GM19395 (cell line): ENCODE measurements at regions not wholly inside any gene's neighbourhood (a gene's known extent, or its start where the extent isn't known, plus 50 kb on each side); places are given as distances from the start of the nearest gene placed in this dataset.

Experiments
- ATAC-seq: cut with Tn5 transposase; IDR thresholded peaks from one replicate; pipeline ENCODE4 v1.9.1; 2021; ENCODE audit warnings: mild to moderate bottlenecking, moderate library complexity; ENCODE audit not compliant: unreplicated experiment

- no peak for ATAC-seq
Measured at GRCh38 chr2:21590026-21590690, 466.4 kb downstream of the TDRD15 start.

GRCh38 chr2:21591926-21592325 lies 468.2 kb downstream of the TDRD15 start:
- no peak for ATAC-seq

DNA sequence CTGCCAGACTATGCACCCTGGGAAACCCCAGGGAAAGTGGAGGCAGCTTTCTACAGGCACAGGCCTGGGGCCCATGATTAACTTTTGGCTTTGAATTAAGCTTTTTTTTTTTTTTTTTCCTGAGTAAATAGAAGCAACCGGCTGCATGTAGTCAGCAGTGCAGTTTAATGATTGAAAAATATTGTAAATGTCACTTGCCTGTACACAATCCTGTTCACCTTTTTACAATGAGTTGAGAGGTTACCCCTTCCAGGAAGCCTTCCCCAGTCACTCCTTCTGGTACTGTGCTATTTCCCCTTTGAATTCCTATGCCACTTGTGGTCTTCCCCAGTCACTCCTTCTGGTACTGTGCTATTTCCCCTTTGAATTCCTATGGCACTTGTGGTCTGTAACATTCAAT lies 475.6 kb downstream of the TDRD15 start:
- no peak for ATAC-seq

- no peak for ATAC-seq
Measured at GRCh38 chr2:21602789-21603188, 479.0 kb downstream of the TDRD15 start.

GRCh38 chr2:21607572-21607971 lies 483.8 kb downstream of the TDRD15 start:
- no peak for ATAC-seq

GRCh38 chr2:21610304-21610703 lies 486.5 kb downstream of the TDRD15 start:
- no peak for ATAC-seq

DNA sequence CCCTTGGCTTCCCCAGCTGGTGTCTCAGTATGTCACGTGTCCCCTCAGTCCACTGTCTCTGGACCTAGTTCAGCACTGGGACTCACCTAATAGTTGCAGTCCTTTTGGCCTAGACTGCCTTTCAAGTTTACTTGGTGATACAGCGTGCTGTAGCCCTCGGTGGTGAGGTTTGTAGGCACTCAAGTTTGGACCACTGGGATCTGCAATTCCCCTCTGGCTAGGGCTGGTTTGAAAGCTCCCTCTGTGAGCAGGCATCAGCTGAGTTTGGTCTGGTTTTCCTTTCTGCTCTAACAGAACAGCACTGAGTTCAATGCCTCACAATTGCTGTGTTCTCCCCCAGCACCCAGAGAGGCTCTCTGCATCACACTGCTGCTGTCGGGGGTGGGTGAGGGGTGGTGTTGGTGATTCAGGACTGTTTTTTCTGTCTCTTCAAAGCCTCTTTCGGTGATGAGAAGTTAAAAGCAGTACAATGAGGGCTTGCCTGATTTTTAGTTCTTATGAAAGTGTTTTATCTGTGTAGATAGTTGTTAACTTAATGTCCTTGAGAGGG lies 494.2 kb downstream of the TDRD15 start:
- no peak for ATAC-seq

- no peak for ATAC-seq
Measured at GRCh38 chr2:21620771-21621170, 497.0 kb downstream of the TDRD15 start.

DNA sequence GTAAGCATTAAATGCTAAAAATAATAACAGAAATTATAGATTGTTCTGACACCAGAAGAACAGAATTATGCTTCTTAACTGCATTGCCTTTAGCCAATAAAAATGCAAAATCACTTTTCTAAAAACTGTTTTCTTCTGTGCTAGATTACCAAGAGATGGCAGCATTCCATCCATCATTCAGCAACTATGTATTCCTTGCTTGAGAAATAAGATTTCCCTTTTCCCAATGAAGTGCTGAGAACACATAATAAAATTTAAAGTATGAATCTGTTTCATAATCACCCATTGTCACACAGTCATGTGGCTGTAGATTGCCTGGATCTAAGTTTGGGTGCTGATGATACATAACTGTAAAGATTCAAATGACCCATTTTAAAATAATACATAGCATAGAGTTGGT lies 504.2 kb downstream of the TDRD15 start:
- ATAC-seq, result no peak

- ATAC-seq, result no peak
Measured at GRCh38 chr2:21633015-21633414, 509.2 kb downstream of the TDRD15 start.

GRCh38 chr2:21633466-21633865 lies 509.7 kb downstream of the TDRD15 start:
- ATAC-seq, result no peak

- no peak for ATAC-seq
Measured at GRCh38 chr2:21633911-21634310, 510.1 kb downstream of the TDRD15 start.

GRCh38 chr2:21640046-21640445 lies 516.3 kb downstream of the TDRD15 start:
- ATAC-seq, result no peak

GRCh38 chr2:21642647-21643046 lies 518.9 kb downstream of the TDRD15 start:
- no peak for ATAC-seq

- ATAC-seq, result no peak
Measured at GRCh38 chr2:21643180-21643579, 519.4 kb downstream of the TDRD15 start.

GRCh38 chr2:21644266-21644665 lies 520.5 kb downstream of the TDRD15 start:
- ATAC-seq, result no peak

DNA sequence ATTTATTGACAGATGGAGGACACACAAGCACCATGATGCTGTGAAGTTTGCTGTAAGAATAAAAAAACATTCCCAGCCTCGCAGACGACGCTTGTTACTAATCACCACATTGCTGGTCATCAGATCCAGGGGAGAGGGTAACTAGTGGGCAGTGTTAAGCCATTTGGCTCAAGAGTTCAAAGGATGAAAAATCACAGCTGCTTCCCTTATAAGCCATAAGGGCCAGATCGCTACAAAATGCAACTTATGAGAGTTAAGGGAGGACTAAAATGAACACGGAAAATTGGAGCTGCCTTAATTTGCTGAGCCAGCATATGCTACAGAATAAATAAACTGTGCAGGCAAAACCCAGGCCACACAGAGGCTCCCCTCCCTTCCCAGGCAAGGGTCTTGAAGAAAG lies 522.6 kb downstream of the TDRD15 start:
- ATAC-seq, result no peak

DNA sequence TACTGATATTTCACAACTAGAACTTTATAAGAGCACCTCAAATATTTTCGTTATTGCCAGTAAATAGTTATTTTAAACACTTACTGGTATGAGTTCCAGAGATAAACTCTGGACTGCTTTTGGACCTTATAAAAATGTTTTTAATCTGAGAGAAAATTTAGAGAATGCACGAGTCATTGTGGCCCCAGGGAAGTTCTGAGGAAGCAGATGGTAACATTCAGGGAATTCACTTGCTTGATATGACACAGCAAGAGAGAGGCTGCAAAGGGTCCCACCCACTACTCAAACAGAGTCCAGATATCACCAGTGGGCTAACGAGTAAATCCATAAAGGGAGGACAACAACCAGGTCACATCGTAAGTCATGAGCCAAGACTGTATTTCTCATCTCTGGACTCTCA lies 526.8 kb downstream of the TDRD15 start:
- no peak for ATAC-seq

DNA sequence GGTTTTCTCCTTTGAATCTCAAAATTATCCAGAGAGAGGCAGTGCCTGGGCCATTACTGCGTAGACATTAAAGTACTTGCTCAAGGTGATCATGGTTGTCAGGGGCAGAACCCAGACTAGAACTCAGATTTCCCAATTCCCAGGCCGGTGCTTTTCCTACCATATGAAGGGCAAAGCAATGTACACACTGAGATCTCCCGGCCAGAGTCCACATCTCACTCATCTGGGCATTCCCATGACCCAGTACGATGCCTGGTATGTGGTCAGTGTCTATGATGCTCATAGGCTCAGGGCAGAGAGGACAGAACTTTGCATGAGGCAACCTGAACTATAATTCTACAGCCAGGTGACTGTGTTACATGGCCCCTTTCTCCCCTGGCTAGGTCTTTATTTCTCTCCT lies 531.4 kb downstream of the TDRD15 start:
- no peak for ATAC-seq

GRCh38 chr2:21656330-21657075 lies 532.7 kb downstream of the TDRD15 start:
- no peak for ATAC-seq

GRCh38 chr2:21657445-21657844 lies 533.7 kb downstream of the TDRD15 start:
- no peak for ATAC-seq

DNA sequence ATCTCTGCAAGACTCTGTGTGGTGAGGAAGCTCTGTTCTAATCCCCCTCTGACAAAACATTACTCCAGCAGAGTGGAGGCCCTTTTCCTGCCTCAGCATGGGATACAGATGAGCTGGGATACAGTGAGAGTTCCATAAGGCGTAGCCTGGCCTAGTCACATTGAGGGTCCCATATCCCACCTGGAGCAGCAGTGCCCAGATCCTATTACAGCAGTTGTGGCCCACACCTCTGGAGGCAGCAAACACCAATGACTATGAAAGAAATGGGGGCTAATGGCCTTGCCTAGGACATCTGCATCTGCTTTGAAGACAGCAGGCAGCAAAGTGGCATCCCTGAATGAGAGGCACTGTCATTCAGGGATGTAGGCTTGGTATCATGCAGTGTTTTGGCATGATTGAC lies 534.5 kb downstream of the TDRD15 start:
- ATAC-seq, result no peak
